ENCODE measurements at regions not wholly inside any gene's neighbourhood (a gene's known extent, or its start where the extent isn't known, plus 50 kb on each side); places are given as distances from the start of the nearest gene placed in this dataset.

DNA sequence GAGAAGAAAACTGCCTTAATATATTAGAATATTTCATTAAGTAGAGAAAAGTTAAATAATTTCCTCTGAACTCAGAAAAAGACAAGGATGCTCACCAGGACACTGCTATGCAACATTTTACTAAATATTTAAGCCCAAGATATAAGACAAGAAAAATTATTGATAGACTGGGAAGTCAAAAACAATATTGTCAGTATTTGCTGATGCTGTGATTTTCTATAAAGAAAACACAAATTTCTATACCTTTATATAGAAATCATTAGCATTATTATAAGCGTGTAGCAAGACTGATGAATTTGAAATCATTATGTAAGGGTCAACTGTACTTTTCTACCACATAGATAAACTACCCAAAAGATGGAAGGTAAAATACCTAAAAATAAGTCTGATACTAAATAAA lies 451.0 kb downstream of the RNF144A start:
- TF ChIP-seq CTCF (IDR thresholded peaks at IDR 0.05; ENCODE audit: low read depth, low read length, poor library complexity, severe bottlenecking): no peak
- TF ChIP-seq EZH2phosphoT487 (IDR thresholded peaks at IDR 0.05; ENCODE audit: borderline replicate concordance, low read length): no peak

Data from DOHH2 (cell line).